ENCODE measurements at regions not wholly inside any gene's neighbourhood (a gene's known extent, or its start where the extent isn't known, plus 50 kb on each side); places are given as distances from the start of the nearest gene placed in this dataset.

GRCh38 chr3:18012436-18012835 is 270.0 kb upstream of the TBC1D5 start:
- Histone ChIP-seq H3K27me3 (no peaks in the 10 kb centered on the region), H3K4me3 (no peak overlapping the region), H3K9me3 (no peaks in the 10 kb centered on the region), H3K36me3 (replicated peaks in 1 of 2; ENCODE audit: insufficient read depth in 1 of 2, low read depth in 2 of 2) (no peaks in the 10 kb centered on the region), H3K27ac (no peak overlapping the region), H3K4me1 (no peaks in the 10 kb centered on the region)
- 56 to 75% methylated on average over 2 of the region's 2 CpGs for WGBS, 2 donors
- intact Hi-C loops (cut with DNase I): no loop called here
- ATAC-seq (no peak), DNase-seq (no peak)
- TF ChIP-seq CTCF (IDR thresholded peaks at IDR 0.05): no peak
- no peak for TF ChIP-seq POLR2A (IDR thresholded peaks at IDR 0.05)

GRCh38 chr3:18011387-18011786 is 269.0 kb upstream of the TBC1D5 start:
- no peak overlapping the region for H3K27ac ChIP-seq
- ATAC-seq (no peak), DNase-seq (no peak)
- H3K4me3 ChIP-seq: no peak overlapping the region
- H3K27me3 ChIP-seq: no peaks in the 10 kb centered on the region
- H3K36me3 ChIP-seq (replicated peaks in 1 of 2; ENCODE audit: insufficient read depth in 1 of 2, low read depth in 2 of 2): no peaks in the 10 kb centered on the region
- no peaks in the 10 kb centered on the region for H3K9me3 ChIP-seq
- no peaks in the 10 kb centered on the region for H3K4me1 ChIP-seq
- 78 to 82% methylated on average over 3 of the region's 3 CpGs for WGBS, 2 donors
- intact Hi-C loops (cut with DNase I): no loop called here
- no peak for TF ChIP-seq CTCF (IDR thresholded peaks at IDR 0.05)
- no peak for TF ChIP-seq POLR2A (IDR thresholded peaks at IDR 0.05)

GRCh38 chr3:18010001-18010400 is 267.6 kb upstream of the TBC1D5 start:
- intact Hi-C loops (cut with DNase I): no loop called here
- ATAC-seq (no peak), DNase-seq (no peak)
- Histone ChIP-seq H3K27me3 (no peaks in the 10 kb centered on the region), H3K4me1 (no peaks in the 10 kb centered on the region), H3K4me3 (no peak overlapping the region), H3K36me3 (replicated peaks in 1 of 2; ENCODE audit: insufficient read depth in 1 of 2, low read depth in 2 of 2) (no peaks in the 10 kb centered on the region), H3K9me3 (no peaks in the 10 kb centered on the region), H3K27ac (no peak overlapping the region)
- TF ChIP-seq CTCF (IDR thresholded peaks at IDR 0.05): no peak
- TF ChIP-seq POLR2A (IDR thresholded peaks at IDR 0.05): no peak
- WGBS, 2 donors: 76 to 77% methylated on average over 4 of the region's 4 CpGs

GRCh38 chr3:18008706-18009368 is 266.4 kb upstream of the TBC1D5 start:
- WGBS, 2 donors: 46 to 53% methylated on average over 5 of the region's 5 CpGs
- no peak overlapping the region for H3K4me3 ChIP-seq
- H3K27me3 ChIP-seq: no peaks in the 10 kb centered on the region
- no peaks in the 10 kb centered on the region for H3K9me3 ChIP-seq
- DNase-seq (no peak), ATAC-seq (no peak)
- no peak overlapping the region for H3K27ac ChIP-seq
- intact Hi-C loops (cut with DNase I): no loop called here
- TF ChIP-seq CTCF (IDR thresholded peaks at IDR 0.05) (no peak), POLR2A (IDR thresholded peaks at IDR 0.05) (no peak)
- no peaks in the 10 kb centered on the region for H3K4me1 ChIP-seq
- no peaks in the 10 kb centered on the region for H3K36me3 ChIP-seq (replicated peaks in 1 of 2; ENCODE audit: insufficient read depth in 1 of 2, low read depth in 2 of 2)

- H3K4me3 ChIP-seq: no peak overlapping the region
- no peaks in the 10 kb centered on the region for H3K36me3 ChIP-seq (replicated peaks in 1 of 2; ENCODE audit: insufficient read depth in 1 of 2, low read depth in 2 of 2)
- no peak overlapping the region for H3K27ac ChIP-seq
- H3K9me3 ChIP-seq: no peaks in the 10 kb centered on the region
- ATAC-seq: no peak
- TF ChIP-seq POLR2A (IDR thresholded peaks at IDR 0.05) (no peak), CTCF (IDR thresholded peaks at IDR 0.05) (no peak)
- H3K4me1 ChIP-seq: no peaks in the 10 kb centered on the region
- no peak for DNase-seq
- intact Hi-C loops (cut with DNase I): no loop called here
- 67 to 76% methylated on average over 1 of the region's 1 CpG for WGBS, 2 donors
- H3K27me3 ChIP-seq: no peaks in the 10 kb centered on the region
Measured at GRCh38 chr3:18007980-18008379, 265.5 kb upstream of the TBC1D5 start.
